H9 (cell line): ENCODE measurements at regions not wholly inside any gene's neighbourhood (a gene's known extent, or its start where the extent isn't known, plus 50 kb on each side); places are given as distances from the start of the nearest gene placed in this dataset.
A peak's percentile ranks its signal among the peaks of the same experiment; 100 is the strongest.

Source experiments
- DNase-seq: peaks from one replicate; pipeline ENCODE4 v3.0.0-alpha.2; 2017
- H2AFZ ChIP-seq: one replicate; pipeline ENCODE4 v1.6.1; 2013; ENCODE audit warnings: mild to moderate bottlenecking, low read length, control low read depth, moderate library complexity
- H2AK5ac ChIP-seq: 2 replicates; pipeline ENCODE4 v1.6.1; 2013; ENCODE audit warnings: low read length, control low read depth, mixed read lengths; ENCODE audit not compliant: insufficient read length
- H2BK120ac ChIP-seq: one replicate; pipeline ENCODE4 v1.6.1; 2013; ENCODE audit warnings: low read depth, mild to moderate bottlenecking, low read length, control low read depth, inconsistent platforms; ENCODE audit not compliant: poor library complexity, severe bottlenecking
- H2BK12ac ChIP-seq: 2 replicates; pipeline ENCODE4 v1.6.1; 2013; ENCODE audit warnings: low read length, control low read depth, mixed read lengths, low read depth; ENCODE audit not compliant: insufficient read length
- H2BK15ac ChIP-seq: 2 replicates; pipeline ENCODE4 v1.6.1; 2013; ENCODE audit warnings: low read depth, low read length, control low read depth
- H2BK20ac ChIP-seq: one replicate; pipeline ENCODE4 v1.6.1; 2013; ENCODE audit warnings: low read depth, mild to moderate bottlenecking, low read length, control low read depth, inconsistent platforms; ENCODE audit not compliant: poor library complexity, severe bottlenecking
- H2BK5ac ChIP-seq: 2 replicates; pipeline ENCODE4 v1.6.1; 2013; ENCODE audit warnings: low read length, control low read depth, mixed read lengths; ENCODE audit not compliant: insufficient read length
- H3K14ac ChIP-seq: 2 replicates; pipeline ENCODE4 v1.6.1; 2013; ENCODE audit warnings: low read length, control low read depth; ENCODE audit not compliant: insufficient read depth
- H3K18ac ChIP-seq: 2 replicates; pipeline ENCODE4 v1.6.1; 2013; ENCODE audit warnings: low read depth, mild to moderate bottlenecking, mixed read lengths, low read length, control low read depth; ENCODE audit not compliant: insufficient read length
- H3K23ac ChIP-seq: 2 replicates; pipeline ENCODE4 v1.6.1; 2013; ENCODE audit warnings: low read length, control low read depth, mixed read lengths, low read depth; ENCODE audit not compliant: insufficient read length
- H3K23me2 ChIP-seq: 2 replicates; pipeline ENCODE4 v1.6.1; 2013; ENCODE audit warnings: low read depth, mild to moderate bottlenecking, mixed read lengths, low read length, control low read depth; ENCODE audit not compliant: insufficient read length, poor library complexity, severe bottlenecking
- H3K27ac ChIP-seq: 2 replicates; pipeline ENCODE4 v1.5.1; 2013; ENCODE audit warnings: low read length, control low read depth, mixed read lengths, low read depth; ENCODE audit not compliant: insufficient read length
- H3K27me3 ChIP-seq: 2 replicates; pipeline ENCODE4 v1.6.1; 2013; ENCODE audit warnings: low read length, control low read depth, inconsistent platforms; ENCODE audit not compliant: insufficient read depth
- H3K4ac ChIP-seq: 2 replicates; pipeline ENCODE4 v1.6.1; 2013; ENCODE audit warnings: low read depth, mild to moderate bottlenecking, control low read depth, inconsistent platforms, low read length, moderate library complexity
- H3K4me1 ChIP-seq: 2 replicates; pipeline ENCODE4 v1.6.1; 2013; ENCODE audit warnings: low read length, control low read depth, inconsistent platforms; ENCODE audit not compliant: insufficient read depth
- H3K4me2 ChIP-seq: 2 replicates; pipeline ENCODE4 v1.6.1; 2013; ENCODE audit warnings: low read length, control low read depth, mixed read lengths; ENCODE audit not compliant: insufficient read length, insufficient read depth
- H3K56ac ChIP-seq: 2 replicates; pipeline ENCODE4 v1.6.1; 2013; ENCODE audit warnings: low read depth, mild to moderate bottlenecking, mixed read lengths, low read length, control low read depth; ENCODE audit not compliant: insufficient read length
- H3K79me1 ChIP-seq: 2 replicates; pipeline ENCODE4 v1.6.1; 2013; ENCODE audit warnings: low read depth, mild to moderate bottlenecking, moderate library complexity, low read length, control low read depth, inconsistent platforms; ENCODE audit not compliant: insufficient read depth, poor library complexity, severe bottlenecking
- H3K79me2 ChIP-seq: 2 replicates; pipeline ENCODE4 v1.6.1; 2013; ENCODE audit warnings: low read length, control low read depth, inconsistent platforms; ENCODE audit not compliant: insufficient read depth
- H3K9ac ChIP-seq: 2 replicates; pipeline ENCODE4 v1.6.1; 2013; ENCODE audit warnings: low read length, control low read depth, mixed read lengths; ENCODE audit not compliant: insufficient read length; ENCODE audit errors: extremely low read depth
- H3K9me3 ChIP-seq: one replicate; pipeline ENCODE4 v1.6.1; 2013; ENCODE audit warnings: low read depth, low read length, inconsistent platforms; ENCODE audit not compliant: control insufficient read depth
- H3T11ph ChIP-seq: one replicate; pipeline ENCODE4 v1.6.1; 2013; ENCODE audit warnings: mild to moderate bottlenecking, low read length, control low read depth, inconsistent platforms
- H4K20me1 ChIP-seq: one replicate; pipeline ENCODE4 v1.6.1; 2013; ENCODE audit not compliant: control insufficient read depth, insufficient read length, insufficient read depth
- H4K5ac ChIP-seq: 2 replicates; pipeline ENCODE4 v1.6.1; 2013; ENCODE audit warnings: low read depth, mild to moderate bottlenecking, mixed read lengths, low read length, control low read depth; ENCODE audit not compliant: insufficient read length
- H4K8ac ChIP-seq: replicated peaks from 2 replicates; pipeline ENCODE4 v1.6.1; 2013; ENCODE audit warnings: low read length, control low read depth, mixed read lengths, low read depth; ENCODE audit not compliant: insufficient read length
- H4K91ac ChIP-seq: 2 replicates; pipeline ENCODE4 v1.6.1; 2013; ENCODE audit warnings: low read depth, mild to moderate bottlenecking, moderate library complexity, mixed read lengths, low read length, control low read depth; ENCODE audit not compliant: insufficient read length
- H3K27ac Mint-ChIP-seq, 3 experiments: 2 replicates in 2 of 3; 3 replicates in 1 of 3; pipeline ENCODE4 v1.8.0; 2020 to 2021; ENCODE audit warnings: mixed read lengths in 3 of 3, mild to moderate bottlenecking in 1 of 3, moderate library complexity in 1 of 3
- H3K27me3 Mint-ChIP-seq: 2 replicates; pipeline ENCODE4 v1.8.0; 2021; ENCODE audit warnings: low read depth, mild to moderate bottlenecking, moderate library complexity, mixed read lengths
- H3K36me3 Mint-ChIP-seq, 3 experiments: 2 replicates in 2 of 3; 3 replicates in 1 of 3; pipeline ENCODE4 v1.8.0; 2020 to 2021; ENCODE audit warnings: low read depth in 3 of 3, mixed read lengths in 3 of 3; ENCODE audit not compliant: insufficient read depth in 1 of 3
- H3K4me1 Mint-ChIP-seq, 2 experiments: 2 replicates each; pipeline ENCODE4 v1.8.0; 2020; ENCODE audit warnings: mixed read lengths in 2 of 2
- H3K4me3 Mint-ChIP-seq, 2 experiments: 2 replicates in 1 of 2; 3 replicates in 1 of 2; pipeline ENCODE4 v1.8.0; 2020 to 2021; ENCODE audit warnings: mild to moderate bottlenecking in 2 of 2, mixed read lengths in 2 of 2, moderate library complexity in 1 of 2
- H3K9me3 Mint-ChIP-seq, 2 experiments: 2 replicates in 1 of 2; 3 replicates in 1 of 2; pipeline ENCODE4 v1.8.0; 2020; ENCODE audit warnings: mild to moderate bottlenecking in 2 of 2, mixed read lengths in 2 of 2, moderate library complexity in 1 of 2
- CTCF ChIP-seq: fragments of 200-600 bp; sonication (generic); conservative IDR thresholded peaks from 3 replicates; pipeline ENCODE4 v1.8.0; 2021; ENCODE audit warnings: antibody characterized with exemption, mild to moderate bottlenecking
- WGBS: extraction: QIAGEN DNeasy Blood & Tissue Kit; methylation state at CpG from one replicate; pipeline ENCODE4 v1.1.7; 2013; ENCODE audit warnings: missing lambda C conversion rate, low lambda C conversion rate, mixed read lengths; ENCODE audit not compliant: insufficient read length; ENCODE audit errors: extremely low coverage; 5-methylcytosine and 5-hydroxymethylcytosine counted together

- no CpG with 5 or more reads among the region's 1 CpG for WGBS
- Histone ChIP-seq H3K4ac (no peak overlapping the region), H3K14ac (no peak overlapping the region), H3K23ac (no peak overlapping the region), H3K56ac (no peak overlapping the region), H3K4me1 (peaks cover 5% of the 10 kb centered on the region; the same call in 1 of the 2 replicates), H3K79me2 (no peaks in the 10 kb centered on the region), H2BK20ac (no peak overlapping the region), H3K18ac (no peak overlapping the region), H3K79me1 (no peaks in the 10 kb centered on the region), H3K23me2 (no peaks in the 10 kb centered on the region), H4K8ac (no peak overlapping the region), H4K5ac (no peak overlapping the region), H3T11ph (no peak overlapping the region), H2BK120ac (no peak overlapping the region), H3K4me2 (no peak overlapping the region), H2AFZ (no peak overlapping the region), H3K27ac (peak overlapping the region; percentile 70), H3K9ac (no peak overlapping the region), H2AK5ac (no peak overlapping the region), H4K20me1 (no peaks in the 10 kb centered on the region), H2BK5ac (no peak overlapping the region), H4K91ac (no peak overlapping the region), H2BK12ac (no peak overlapping the region), H3K9me3 (no peaks in the 10 kb centered on the region), H3K27me3 (no peaks in the 10 kb centered on the region), H2BK15ac (no peak overlapping the region)
- Mint-ChIP-seq H3K9me3 (peaks cover 4 to 10% of the 10 kb centered on the region in 2 experiments; a peak in 4 of 5 replicates), H3K4me3 (no peak overlapping the region), H3K4me1 (peaks cover 29 to 36% of the 10 kb centered on the region in 2 experiments), H3K27me3 (no peaks in the 10 kb centered on the region; the same call in 1 of the 2 replicates), H3K36me3 (peaks cover 10 to 22% (median 17%) of the 10 kb centered on the region in 3 experiments), H3K27ac (peak overlapping the region; percentile 37 to 93 (median 81); a peak in 5 of 7 replicates)
- TF ChIP-seq CTCF, result no peak
- no peak for DNase-seq
Observed at GRCh38 chr11:104781037-104781436, 117.2 kb downstream of the CASP12 start.
